ENCODE measurements at regions not wholly inside any gene's neighbourhood (a gene's known extent, or its start where the extent isn't known, plus 50 kb on each side); places are given as distances from the start of the nearest gene placed in this dataset.

GRCh38 chr16:51440131-51440889 lies 289.2 kb upstream of the SALL1 start:
- 10% methylated on average over 2 of the region's 14 CpGs for WGBS (ENCODE audit: insufficient coverage)
- Histone ChIP-seq H3K27ac (ENCODE audit: low read length) (no peak overlapping the region), H3K4me1 (ENCODE audit: control insufficient read depth, insufficient read depth, low read length) (peaks cover 7% of the 10 kb centered on the region), H3K4me3 (ENCODE audit: low read length) (no peak overlapping the region), H3K27me3 (ENCODE audit: control insufficient read depth, insufficient read depth, low read length) (peaks cover 11% of the 10 kb centered on the region), H3K9me3 (replicated peaks; ENCODE audit: control insufficient read depth, low read depth, low read length) (no peaks in the 10 kb centered on the region), H3K36me3 (ENCODE audit: control insufficient read depth, insufficient read depth, low read length) (no peaks in the 10 kb centered on the region)
- peak; percentile 53 for DNase-seq

- WGBS (ENCODE audit: insufficient coverage), result 19% methylated on average over 3 of the region's 5 CpGs
Observed at GRCh38 chr16:51439271-51439670, 288.2 kb upstream of the SALL1 start.

GRCh38 chr16:51436742-51437141 lies 285.7 kb upstream of the SALL1 start:
- Histone ChIP-seq H3K36me3 (ENCODE audit: control insufficient read depth, insufficient read depth, low read length) (no peaks in the 10 kb centered on the region), H3K9me3 (replicated peaks; ENCODE audit: control insufficient read depth, low read depth, low read length) (no peaks in the 10 kb centered on the region), H3K27me3 (ENCODE audit: control insufficient read depth, insufficient read depth, low read length) (peaks cover 11% of the 10 kb centered on the region), H3K27ac (ENCODE audit: low read length) (no peak overlapping the region), H3K4me3 (ENCODE audit: low read length) (no peak overlapping the region), H3K4me1 (ENCODE audit: control insufficient read depth, insufficient read depth, low read length) (peaks cover 7% of the 10 kb centered on the region)
- WGBS (ENCODE audit: insufficient coverage), result no CpG with 5 or more reads among the region's 1 CpG
- no peak for DNase-seq

More at GRCh38 chr16:51439271-51439670, 288.2 kb upstream of the SALL1 start:
- H3K27ac ChIP-seq (ENCODE audit: low read length), result no peak overlapping the region
- H3K4me3 ChIP-seq (ENCODE audit: low read length), result no peak overlapping the region
- H3K36me3 ChIP-seq (ENCODE audit: control insufficient read depth, insufficient read depth, low read length), result no peaks in the 10 kb centered on the region
- H3K9me3 ChIP-seq (replicated peaks; ENCODE audit: control insufficient read depth, low read depth, low read length), result no peaks in the 10 kb centered on the region
- peaks cover 11% of the 10 kb centered on the region for H3K27me3 ChIP-seq (ENCODE audit: control insufficient read depth, insufficient read depth, low read length)
- peak; percentile 68 for DNase-seq
- peaks cover 7% of the 10 kb centered on the region for H3K4me1 ChIP-seq (ENCODE audit: control insufficient read depth, insufficient read depth, low read length)

GRCh38 chr16:51434567-51435198 lies 283.6 kb upstream of the SALL1 start:
- no peak overlapping the region for H3K27ac ChIP-seq (ENCODE audit: low read length)
- H3K4me1 ChIP-seq (ENCODE audit: control insufficient read depth, insufficient read depth, low read length), result peaks cover 2% of the 10 kb centered on the region
- whole genome bisulfite sequencing (ENCODE audit: insufficient coverage), result 80% methylated on average over 1 of the region's 9 CpGs
- H3K9me3 ChIP-seq (replicated peaks; ENCODE audit: control insufficient read depth, low read depth, low read length), result no peaks in the 10 kb centered on the region
- H3K27me3 ChIP-seq (ENCODE audit: control insufficient read depth, insufficient read depth, low read length), result no peaks in the 10 kb centered on the region
- H3K4me3 ChIP-seq (ENCODE audit: low read length), result no peak overlapping the region
- no peak for DNase-seq
- H3K36me3 ChIP-seq (ENCODE audit: control insufficient read depth, insufficient read depth, low read length), result no peaks in the 10 kb centered on the region

- no peaks in the 10 kb centered on the region for H3K4me1 ChIP-seq (ENCODE audit: control insufficient read depth, insufficient read depth, low read length)
- no peaks in the 10 kb centered on the region for H3K27me3 ChIP-seq (ENCODE audit: control insufficient read depth, insufficient read depth, low read length)
- no peaks in the 10 kb centered on the region for H3K36me3 ChIP-seq (ENCODE audit: control insufficient read depth, insufficient read depth, low read length)
- H3K9me3 ChIP-seq (replicated peaks; ENCODE audit: control insufficient read depth, low read depth, low read length), result no peaks in the 10 kb centered on the region
- H3K27ac ChIP-seq (ENCODE audit: low read length), result no peak overlapping the region
- WGBS (ENCODE audit: insufficient coverage), result no CpG with 5 or more reads among the region's 3 CpGs
- H3K4me3 ChIP-seq (ENCODE audit: low read length), result no peak overlapping the region
- DNase-seq, result no peak
Observed at GRCh38 chr16:51433599-51433998, 282.5 kb upstream of the SALL1 start.

- H3K4me1 ChIP-seq (ENCODE audit: control insufficient read depth, insufficient read depth, low read length), result no peaks in the 10 kb centered on the region
- H3K27ac ChIP-seq (ENCODE audit: low read length), result no peak overlapping the region
- no peaks in the 10 kb centered on the region for H3K27me3 ChIP-seq (ENCODE audit: control insufficient read depth, insufficient read depth, low read length)
- 10% methylated on average over 2 of the region's 9 CpGs for WGBS (ENCODE audit: insufficient coverage)
- no peaks in the 10 kb centered on the region for H3K36me3 ChIP-seq (ENCODE audit: control insufficient read depth, insufficient read depth, low read length)
- H3K9me3 ChIP-seq (replicated peaks; ENCODE audit: control insufficient read depth, low read depth, low read length), result no peaks in the 10 kb centered on the region
- DNase-seq, result no peak
- no peak overlapping the region for H3K4me3 ChIP-seq (ENCODE audit: low read length)
Observed at GRCh38 chr16:51431517-51432241, 280.6 kb upstream of the SALL1 start.

GRCh38 chr16:51430716-51431369 lies 279.8 kb upstream of the SALL1 start:
- no peak overlapping the region for H3K27ac ChIP-seq (ENCODE audit: low read length)
- H3K4me1 ChIP-seq (ENCODE audit: control insufficient read depth, insufficient read depth, low read length), result no peaks in the 10 kb centered on the region
- no peaks in the 10 kb centered on the region for H3K9me3 ChIP-seq (replicated peaks; ENCODE audit: control insufficient read depth, low read depth, low read length)
- H3K4me3 ChIP-seq (ENCODE audit: low read length), result no peak overlapping the region
- 50% methylated on average over 1 of the region's 3 CpGs for WGBS (ENCODE audit: insufficient coverage)
- no peak for DNase-seq
- no peaks in the 10 kb centered on the region for H3K36me3 ChIP-seq (ENCODE audit: control insufficient read depth, insufficient read depth, low read length)
- no peaks in the 10 kb centered on the region for H3K27me3 ChIP-seq (ENCODE audit: control insufficient read depth, insufficient read depth, low read length)

- Histone ChIP-seq H3K9me3 (replicated peaks; ENCODE audit: control insufficient read depth, low read depth, low read length) (no peaks in the 10 kb centered on the region), H3K36me3 (ENCODE audit: control insufficient read depth, insufficient read depth, low read length) (no peaks in the 10 kb centered on the region), H3K4me1 (ENCODE audit: control insufficient read depth, insufficient read depth, low read length) (no peaks in the 10 kb centered on the region), H3K27me3 (ENCODE audit: control insufficient read depth, insufficient read depth, low read length) (no peaks in the 10 kb centered on the region), H3K4me3 (ENCODE audit: low read length) (no peak overlapping the region), H3K27ac (ENCODE audit: low read length) (no peak overlapping the region)
- WGBS (ENCODE audit: insufficient coverage), result 100% methylated on average over 1 of the region's 2 CpGs
- no peak for DNase-seq
Observed at GRCh38 chr16:51429041-51429440, 278.0 kb upstream of the SALL1 start.

- no peak overlapping the region for H3K4me3 ChIP-seq (ENCODE audit: low read length)
- no peaks in the 10 kb centered on the region for H3K27me3 ChIP-seq (ENCODE audit: control insufficient read depth, insufficient read depth, low read length)
- no peaks in the 10 kb centered on the region for H3K9me3 ChIP-seq (replicated peaks; ENCODE audit: control insufficient read depth, low read depth, low read length)
- H3K36me3 ChIP-seq (ENCODE audit: control insufficient read depth, insufficient read depth, low read length), result no peaks in the 10 kb centered on the region
- no peak overlapping the region for H3K27ac ChIP-seq (ENCODE audit: low read length)
- no peaks in the 10 kb centered on the region for H3K4me1 ChIP-seq (ENCODE audit: control insufficient read depth, insufficient read depth, low read length)
- 0% methylated on average over 1 of the region's 1 CpG for WGBS (ENCODE audit: insufficient coverage)
- no peak for DNase-seq
Observed at GRCh38 chr16:51427085-51427484, 276.0 kb upstream of the SALL1 start.

GRCh38 chr16:51426276-51426675 lies 275.2 kb upstream of the SALL1 start:
- H3K36me3 ChIP-seq (ENCODE audit: control insufficient read depth, insufficient read depth, low read length), result no peaks in the 10 kb centered on the region
- no peaks in the 10 kb centered on the region for H3K4me1 ChIP-seq (ENCODE audit: control insufficient read depth, insufficient read depth, low read length)
- H3K27me3 ChIP-seq (ENCODE audit: control insufficient read depth, insufficient read depth, low read length), result no peaks in the 10 kb centered on the region
- 48% methylated on average over 2 of the region's 5 CpGs for WGBS (ENCODE audit: insufficient coverage)
- no peaks in the 10 kb centered on the region for H3K9me3 ChIP-seq (replicated peaks; ENCODE audit: control insufficient read depth, low read depth, low read length)
- H3K27ac ChIP-seq (ENCODE audit: low read length), result no peak overlapping the region
- H3K4me3 ChIP-seq (ENCODE audit: low read length), result no peak overlapping the region
- DNase-seq, result no peak
